Activated naive CD8-positive, alpha-beta T cell treated with anti-CD3 and anti-CD28 coated beads, Interleukin-2, amount 10 ng/mL, durations not matched to agents 7 days and 5 days (primary cell): ENCODE measurements at regions not wholly inside any gene's neighbourhood (a gene's known extent, or its start where the extent isn't known, plus 50 kb on each side); places are given as distances from the start of the nearest gene placed in this dataset.
"Not testable (repeated sequence)": the region's sequence is repeated elsewhere in the genome, so short reads cannot be mapped to it uniquely, and the experiment has no call there.

Experiments
- ATAC-seq: fragments of 150-1000 bp; cut with Tn5 transposase; one replicate; pipeline ENCODE4 v1.10.0; 2021; ENCODE audit warnings: low read depth, moderate library complexity
- POLR2A ChIA-PET: fragments of 350-600 bp; sonication (Branson Sonifier 250); formaldehyde crosslinking; loops from one replicate; lab custom pipeline; 2021; ENCODE audit warnings: antibody characterized with exemption; lab: Charles Lee
- DNase-seq: peaks from one replicate; pipeline ENCODE4 v3.0.0; 2021
- H3K27ac Mint-ChIP-seq: one replicate; pipeline ENCODE4 v1.8.0; 2022; ENCODE audit warnings: mild to moderate bottlenecking, mixed read lengths
- H3K27me3 Mint-ChIP-seq: one replicate; pipeline ENCODE4 v1.8.0; 2022; ENCODE audit warnings: mild to moderate bottlenecking, moderate library complexity, mixed read lengths
- H3K36me3 Mint-ChIP-seq: one replicate; pipeline ENCODE4 v1.8.0; 2021; ENCODE audit warnings: mild to moderate bottlenecking, mixed read lengths
- H3K4me1 Mint-ChIP-seq: one replicate; pipeline ENCODE4 v1.8.0; 2021; ENCODE audit warnings: mixed read lengths
- H3K4me3 Mint-ChIP-seq: one replicate; pipeline ENCODE4 v1.8.0; 2022; ENCODE audit warnings: mild to moderate bottlenecking, moderate library complexity, mixed read lengths
- H3K9me3 Mint-ChIP-seq: one replicate; pipeline ENCODE4 v1.8.0; 2021; ENCODE audit warnings: mixed read lengths

DNA sequence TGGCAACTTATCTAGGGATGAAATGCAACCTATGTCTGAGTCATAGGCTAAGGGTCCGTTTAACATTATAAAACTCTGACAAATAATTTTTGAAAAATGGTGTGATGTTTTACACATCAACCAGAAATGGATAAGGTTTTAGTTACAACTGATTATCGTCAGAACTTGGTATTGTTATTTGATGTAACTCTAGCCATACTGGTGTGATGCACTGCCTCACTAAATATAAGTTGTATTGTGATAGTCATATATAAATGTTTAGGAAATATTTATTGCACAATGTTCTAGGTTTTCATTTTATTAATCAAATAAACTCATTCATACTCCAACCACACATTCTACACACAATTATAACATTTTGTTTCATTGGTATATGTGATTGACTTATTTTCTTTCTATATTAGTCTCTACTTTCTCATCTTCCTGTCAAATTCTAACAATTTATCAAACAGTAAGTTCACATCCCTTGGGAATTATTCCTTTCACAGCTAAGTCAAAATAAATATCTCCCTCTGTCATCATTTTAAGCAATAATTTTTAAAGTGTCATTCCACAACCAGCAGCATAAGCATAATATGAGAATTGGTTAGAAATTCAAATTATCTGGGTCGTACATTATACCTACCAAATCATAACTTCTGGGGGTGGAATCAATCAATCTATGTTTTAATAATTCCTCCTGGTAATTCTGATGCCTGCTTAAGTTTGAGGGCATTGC is 873.9 kb downstream of the SLITRK1 start:
- Mint-ChIP-seq H3K9me3 (peaks cover 2% of the 10 kb centered on the region), H3K4me1 (no peaks in the 10 kb centered on the region), H3K27ac (no peak overlapping the region), H3K4me3 (no peak overlapping the region), H3K27me3 (no peaks in the 10 kb centered on the region), H3K36me3 (no peaks in the 10 kb centered on the region)
- ATAC-seq, result no peak
- POLR2A ChIA-PET, result no interaction called here
- DNase-seq, result no peak

DNA sequence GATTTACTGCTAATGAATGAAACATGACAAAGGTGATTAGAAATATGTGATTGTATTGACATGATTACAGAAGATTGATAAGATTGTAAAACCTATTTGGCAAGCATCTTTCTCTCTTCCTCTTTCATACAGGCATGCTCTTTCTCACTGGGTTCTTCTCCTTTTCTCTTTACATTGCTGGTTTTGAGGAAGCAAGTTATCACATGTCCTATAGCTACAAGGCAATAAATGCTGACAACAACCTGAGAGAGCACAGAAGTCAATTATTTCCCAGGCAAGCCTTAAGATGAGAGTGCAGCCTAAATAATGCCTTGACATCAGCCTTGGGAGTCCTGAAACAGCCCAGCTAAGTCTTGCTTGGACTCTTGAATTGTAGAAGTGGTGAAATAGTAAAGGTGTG is 875.0 kb downstream of the SLITRK1 start:
- no peak overlapping the region for H3K27ac Mint-ChIP-seq
- H3K36me3 Mint-ChIP-seq, result no peaks in the 10 kb centered on the region
- H3K4me3 Mint-ChIP-seq, result no peak overlapping the region
- ATAC-seq (no peak), DNase-seq (no peak)
- peaks cover 2% of the 10 kb centered on the region for H3K9me3 Mint-ChIP-seq
- no peaks in the 10 kb centered on the region for H3K27me3 Mint-ChIP-seq
- H3K4me1 Mint-ChIP-seq, result no peaks in the 10 kb centered on the region
- POLR2A ChIA-PET, result no interaction called here

DNA sequence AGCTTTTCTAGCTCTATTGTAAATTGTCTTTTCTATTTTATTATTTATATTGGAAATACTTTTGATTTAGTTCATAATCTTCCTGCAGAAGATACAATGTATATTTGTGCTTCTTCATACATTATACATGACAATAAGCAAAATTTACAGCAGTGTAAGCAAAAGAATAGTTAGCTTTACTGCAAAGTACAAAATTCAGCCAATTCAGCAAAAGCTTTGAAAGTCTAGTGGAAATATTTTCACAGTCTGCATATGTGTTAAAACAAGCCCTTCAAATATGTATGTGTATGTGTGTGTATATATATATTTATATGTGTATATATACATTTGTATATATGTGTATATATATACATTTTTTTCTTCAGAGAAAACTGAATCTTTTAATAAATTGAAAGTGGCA is 879.1 kb downstream of the SLITRK1 start:
- H3K4me1 Mint-ChIP-seq, result no peaks in the 10 kb centered on the region
- no peaks in the 10 kb centered on the region for H3K27me3 Mint-ChIP-seq
- ATAC-seq, result no peak
- H3K36me3 Mint-ChIP-seq, result no peaks in the 10 kb centered on the region
- H3K27ac Mint-ChIP-seq, result no peak overlapping the region
- DNase-seq, result no peak
- POLR2A ChIA-PET, result no interaction called here
- H3K9me3 Mint-ChIP-seq, result peaks cover 2% of the 10 kb centered on the region
- H3K4me3 Mint-ChIP-seq, result no peak overlapping the region

DNA sequence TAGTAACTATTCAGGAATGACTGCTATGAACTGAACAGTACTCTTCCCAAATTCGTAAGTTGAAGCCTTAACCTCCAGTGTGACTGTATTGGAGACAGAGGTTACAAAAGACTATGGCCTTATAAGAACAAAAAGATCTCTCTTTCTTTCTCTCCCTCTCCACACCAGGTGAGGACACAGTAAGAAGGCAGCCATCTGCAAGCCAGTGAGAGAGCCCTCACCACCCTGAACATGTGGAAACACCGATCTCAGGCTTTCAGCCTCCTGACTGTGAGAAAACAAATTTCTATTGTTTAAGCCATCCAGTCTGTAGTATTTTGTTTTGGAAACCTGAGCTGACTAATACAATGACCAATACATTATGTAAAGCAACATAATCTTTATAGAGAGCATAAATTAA is 888.9 kb downstream of the SLITRK1 start:
- DNase-seq, result no peak
- H3K4me3 Mint-ChIP-seq, result no peak overlapping the region
- H3K9me3 Mint-ChIP-seq, result no peaks in the 10 kb centered on the region
- no peak for ATAC-seq
- no peak overlapping the region for H3K27ac Mint-ChIP-seq
- POLR2A ChIA-PET, result no interaction called here
- no peaks in the 10 kb centered on the region for H3K4me1 Mint-ChIP-seq
- no peaks in the 10 kb centered on the region for H3K27me3 Mint-ChIP-seq
- H3K36me3 Mint-ChIP-seq, result no peaks in the 10 kb centered on the region

DNA sequence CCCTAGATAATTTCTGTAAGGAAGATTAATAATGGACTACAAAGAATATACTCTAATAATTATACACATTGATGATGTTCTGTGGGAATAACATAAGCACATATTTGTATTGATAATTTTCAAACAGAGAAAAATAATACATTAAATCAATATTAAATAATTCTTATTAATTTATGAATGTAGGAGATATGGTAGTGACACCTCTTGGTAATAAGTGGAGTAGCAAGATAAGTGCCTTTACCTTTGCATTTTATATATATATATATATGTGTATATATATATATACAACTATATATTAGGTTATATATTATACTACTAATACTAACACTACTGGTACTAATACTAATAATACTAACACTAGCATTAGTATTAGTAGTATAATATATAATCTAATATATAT is 905.8 kb downstream of the SLITRK1 start:
- DNase-seq (no peak), ATAC-seq (no peak)
- Mint-ChIP-seq H3K4me3 (no peak overlapping the region), H3K9me3 (peaks cover 3% of the 10 kb centered on the region), H3K4me1 (no peaks in the 10 kb centered on the region), H3K27ac (no peak overlapping the region), H3K27me3 (no peaks in the 10 kb centered on the region), H3K36me3 (no peaks in the 10 kb centered on the region)
- POLR2A ChIA-PET, result no interaction called here

DNA sequence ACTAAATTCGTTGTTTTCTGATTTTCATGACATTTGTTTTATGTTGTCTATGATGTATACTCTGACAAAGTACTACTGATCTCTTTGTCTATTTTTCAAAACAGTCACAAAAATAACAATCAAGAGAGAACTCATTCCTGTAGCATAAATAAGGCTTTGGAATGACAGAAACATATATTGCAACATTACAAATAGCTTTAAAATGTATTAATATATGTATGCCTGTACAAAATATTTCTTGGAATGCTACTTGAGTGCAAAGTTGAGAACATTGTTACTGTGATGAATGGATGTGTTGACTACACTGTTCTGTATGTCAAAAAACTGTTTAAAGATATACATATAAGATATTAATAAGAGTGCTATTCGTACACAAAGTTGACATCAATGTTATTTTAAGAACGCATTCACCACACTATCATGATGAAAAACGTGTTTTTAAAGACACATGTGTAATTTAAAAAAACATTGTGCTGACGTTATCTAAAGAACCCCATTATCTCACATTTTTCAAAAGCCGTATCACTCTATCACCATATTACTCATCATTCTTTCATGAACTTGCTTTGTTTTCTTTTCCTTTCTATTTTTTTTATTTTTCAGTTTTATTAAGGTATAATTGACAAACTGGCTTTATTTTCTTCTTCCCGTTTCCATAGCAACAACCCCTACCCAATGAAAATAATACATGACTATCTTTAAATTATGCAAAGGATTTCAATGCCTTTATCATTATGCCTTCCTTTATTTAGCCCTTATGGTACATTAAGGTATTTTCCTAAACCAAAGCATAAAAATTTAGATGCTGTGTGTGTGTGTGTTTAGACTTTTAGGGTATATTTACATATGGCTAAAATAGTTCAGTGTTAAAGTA is 918.8 kb downstream of the SLITRK1 start:
- Mint-ChIP-seq H3K27ac (no peak overlapping the region), H3K4me1 (no peaks in the 10 kb centered on the region), H3K9me3 (no peaks in the 10 kb centered on the region), H3K27me3 (no peaks in the 10 kb centered on the region), H3K4me3 (no peak overlapping the region), H3K36me3 (no peaks in the 10 kb centered on the region)
- no peak for DNase-seq
- POLR2A ChIA-PET, result no interaction called here
- no peak for ATAC-seq

DNA sequence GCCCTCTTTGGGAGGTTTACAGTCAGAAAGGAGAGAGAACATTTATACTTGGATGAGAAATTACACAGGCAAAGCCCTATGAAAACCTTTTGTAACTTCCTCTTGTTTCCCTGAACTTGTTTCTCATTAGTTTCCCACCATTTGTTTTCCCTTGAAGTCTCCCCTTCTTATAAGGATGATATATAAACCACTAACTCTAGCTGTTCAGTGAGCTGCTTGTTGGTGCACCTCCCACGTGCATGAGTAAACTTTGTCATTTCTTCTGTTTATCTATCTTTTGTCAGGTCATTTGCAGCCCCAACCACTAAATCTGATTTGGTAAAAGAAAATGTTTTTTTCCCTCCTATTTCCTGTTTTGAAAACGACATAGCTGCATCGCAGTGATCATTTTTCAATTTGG is 919.9 kb downstream of the SLITRK1 start:
- POLR2A ChIA-PET, result no interaction called here
- no peak for ATAC-seq
- no peak overlapping the region for H3K27ac Mint-ChIP-seq

DNA sequence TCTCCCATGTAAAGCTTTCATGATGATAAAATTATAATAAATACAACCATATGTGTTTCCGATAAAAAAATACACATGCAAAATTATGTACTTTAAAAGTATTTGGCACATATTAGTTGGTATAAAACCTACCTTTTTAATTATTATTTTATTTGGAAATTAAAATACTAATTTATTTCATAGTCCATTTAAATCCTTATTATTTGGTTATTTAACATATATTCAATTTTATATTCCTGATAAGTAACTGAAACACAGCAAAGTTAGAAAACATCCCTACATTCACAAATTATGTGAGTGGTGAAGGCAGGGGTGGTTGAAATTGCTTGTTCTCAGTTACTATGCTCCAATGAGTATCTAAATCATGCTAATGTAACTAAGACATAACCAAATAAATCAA is 920.5 kb downstream of the SLITRK1 start:
- no peak overlapping the region for H3K27ac Mint-ChIP-seq
- POLR2A ChIA-PET, result no interaction called here
- no peaks in the 10 kb centered on the region for H3K9me3 Mint-ChIP-seq

More for the DNA sequence above, 919.9 kb downstream of the SLITRK1 start:
- Mint-ChIP-seq H3K9me3 (no peaks in the 10 kb centered on the region), H3K27me3 (no peaks in the 10 kb centered on the region), H3K4me1 (no peaks in the 10 kb centered on the region), H3K4me3 (no peak overlapping the region), H3K36me3 (no peaks in the 10 kb centered on the region)
- DNase-seq, result no peak

DNA sequence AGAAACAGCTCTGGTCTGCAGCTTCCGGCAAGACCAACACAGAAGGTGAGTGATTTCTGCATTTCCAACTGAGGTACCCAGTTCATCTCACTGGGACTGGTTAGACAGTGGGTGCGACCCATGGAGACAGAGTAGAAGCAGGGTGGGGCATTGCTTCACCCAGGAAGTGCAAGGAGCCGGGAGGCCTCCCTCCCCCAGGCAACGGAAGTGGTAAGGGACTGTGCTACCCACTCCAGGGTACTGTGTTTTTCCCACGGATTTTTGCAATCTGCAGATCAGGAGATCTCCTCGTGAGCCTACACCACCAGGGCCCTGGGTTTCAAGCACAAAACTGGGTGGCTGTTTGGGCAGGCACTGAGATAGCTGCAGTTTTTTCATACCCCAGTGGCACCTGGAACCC is 929.9 kb downstream of the SLITRK1 start:
- H3K27me3 Mint-ChIP-seq, H3K4me1 Mint-ChIP-seq, H3K27ac Mint-ChIP-seq, ATAC-seq, H3K36me3 Mint-ChIP-seq, H3K9me3 Mint-ChIP-seq, POLR2A ChIA-PET, H3K4me3 Mint-ChIP-seq, DNase-seq: not testable (repeated sequence)

More for the DNA sequence above, 920.5 kb downstream of the SLITRK1 start:
- ATAC-seq (no peak), DNase-seq (no peak)
- no peak overlapping the region for H3K4me3 Mint-ChIP-seq
- no peaks in the 10 kb centered on the region for H3K27me3 Mint-ChIP-seq
- no peaks in the 10 kb centered on the region for H3K36me3 Mint-ChIP-seq
- no peaks in the 10 kb centered on the region for H3K4me1 Mint-ChIP-seq

DNA sequence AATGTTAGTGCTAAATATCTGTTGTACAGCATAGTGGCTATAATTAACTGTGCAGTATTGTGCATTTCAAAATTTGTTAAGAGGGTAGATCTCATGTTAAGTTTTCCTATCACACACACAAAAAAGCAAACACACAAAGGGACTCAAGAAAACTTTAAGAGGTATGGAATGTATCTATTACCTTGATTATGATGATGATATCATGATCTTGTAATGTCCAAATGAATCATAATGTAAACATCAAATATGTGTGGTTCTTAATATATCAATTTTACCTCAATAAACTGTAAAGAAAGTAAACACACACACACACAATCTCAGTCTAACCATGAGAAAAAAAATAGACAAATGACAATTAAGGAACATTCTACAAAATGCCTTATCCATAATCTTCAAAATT is 934.6 kb downstream of the SLITRK1 start:
- no peaks in the 10 kb centered on the region for H3K36me3 Mint-ChIP-seq
- H3K9me3 Mint-ChIP-seq, result no peaks in the 10 kb centered on the region
- POLR2A ChIA-PET, result no interaction called here
- DNase-seq, result no peak
- no peaks in the 10 kb centered on the region for H3K27me3 Mint-ChIP-seq
- ATAC-seq, result no peak
- no peak overlapping the region for H3K4me3 Mint-ChIP-seq
- H3K27ac Mint-ChIP-seq, result no peak overlapping the region
- no peaks in the 10 kb centered on the region for H3K4me1 Mint-ChIP-seq

DNA sequence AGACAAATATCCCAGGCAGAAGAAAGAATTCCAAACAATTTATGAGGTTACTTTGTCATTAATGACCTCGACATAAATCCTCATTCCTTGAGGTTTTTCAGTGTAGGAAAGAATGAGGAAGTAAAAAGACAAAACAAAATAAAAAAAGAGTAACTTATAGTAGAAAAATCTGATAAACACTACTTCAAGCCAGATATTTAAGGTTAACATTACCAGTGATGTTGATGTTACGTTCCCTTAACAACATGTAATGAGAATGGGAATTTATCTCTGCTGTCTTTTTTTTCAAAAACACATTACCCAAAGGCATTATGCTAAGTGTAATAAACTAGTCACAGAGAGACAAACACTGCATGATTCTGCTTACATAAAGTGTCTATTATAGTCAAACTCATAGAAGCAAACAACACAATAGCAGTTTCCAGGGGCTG is 935.1 kb downstream of the SLITRK1 start:
- Mint-ChIP-seq H3K4me3 (no peak overlapping the region), H3K4me1 (no peaks in the 10 kb centered on the region), H3K9me3 (no peaks in the 10 kb centered on the region), H3K36me3 (no peaks in the 10 kb centered on the region), H3K27me3 (no peaks in the 10 kb centered on the region), H3K27ac (no peak overlapping the region)
- ATAC-seq, result no peak
- POLR2A ChIA-PET, result no interaction called here
- DNase-seq, result no peak

DNA sequence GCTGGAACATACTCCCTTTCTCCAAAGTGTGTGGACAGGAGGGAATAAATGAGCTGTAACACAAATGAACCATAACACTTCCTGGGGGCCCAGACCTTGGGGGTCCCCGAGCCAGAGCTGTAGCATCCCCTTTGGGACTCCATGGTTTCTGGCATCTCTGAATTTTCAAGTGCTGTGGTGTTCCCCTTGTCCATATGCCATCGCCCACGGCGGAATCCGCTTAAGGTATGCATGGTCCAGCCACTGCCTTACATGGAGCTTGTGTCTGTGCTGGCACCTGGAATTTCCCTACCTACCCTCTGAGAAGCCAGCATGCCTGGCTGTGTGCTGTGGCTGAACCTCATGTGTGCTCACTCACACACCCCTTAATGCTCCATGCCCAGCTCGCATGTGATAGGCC is 943.6 kb downstream of the SLITRK1 start:
- no peak for ATAC-seq
- H3K9me3 Mint-ChIP-seq, result peaks cover 2% of the 10 kb centered on the region
- H3K27ac Mint-ChIP-seq, result no peak overlapping the region
- H3K4me3 Mint-ChIP-seq, result no peak overlapping the region
- POLR2A ChIA-PET, result no interaction called here
- H3K27me3 Mint-ChIP-seq, result no peaks in the 10 kb centered on the region
- no peaks in the 10 kb centered on the region for H3K4me1 Mint-ChIP-seq
- H3K36me3 Mint-ChIP-seq, result no peaks in the 10 kb centered on the region
- no peak for DNase-seq

DNA sequence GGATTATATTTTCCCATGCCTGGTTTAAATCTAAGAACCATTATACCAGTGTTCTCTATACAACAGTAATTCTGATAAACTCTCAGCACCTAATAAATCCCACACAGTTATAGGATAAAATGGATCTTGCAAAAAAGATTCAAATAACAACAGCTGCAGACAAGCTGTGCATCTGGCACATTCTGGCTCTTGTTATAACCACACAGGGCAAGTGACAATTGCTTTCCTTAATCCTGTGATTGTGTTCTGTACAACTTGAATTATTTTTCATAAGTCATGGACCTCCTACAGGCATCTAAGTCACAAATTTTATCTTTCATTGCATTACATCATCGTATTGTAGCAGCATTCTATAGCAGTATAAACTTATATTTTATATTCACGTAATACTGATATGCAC is 948.3 kb downstream of the SLITRK1 start:
- Mint-ChIP-seq H3K27ac (no peak overlapping the region), H3K4me3 (no peak overlapping the region), H3K9me3 (peaks cover 2% of the 10 kb centered on the region), H3K27me3 (no peaks in the 10 kb centered on the region), H3K36me3 (no peaks in the 10 kb centered on the region), H3K4me1 (no peaks in the 10 kb centered on the region)
- no peak for ATAC-seq
- POLR2A ChIA-PET, result no interaction called here
- no peak for DNase-seq

DNA sequence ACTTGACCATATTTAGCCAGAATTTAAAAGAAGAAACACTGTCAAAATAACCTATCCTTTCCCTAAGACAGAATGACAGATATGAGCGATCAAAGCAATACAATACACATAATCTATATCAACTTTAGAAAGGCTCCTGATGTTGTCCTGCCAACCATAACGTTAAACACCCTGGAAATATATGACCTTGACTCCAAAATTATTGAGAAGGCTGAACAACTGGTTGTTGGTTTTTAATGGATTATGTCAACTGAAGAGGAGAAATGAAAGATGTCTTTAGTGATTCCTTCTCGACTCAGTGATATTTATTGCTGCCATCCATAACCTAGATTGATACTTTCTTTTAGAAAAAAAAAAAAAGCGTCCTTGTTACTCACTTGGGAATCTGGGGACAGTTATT is 957.2 kb downstream of the SLITRK1 start:
- no peaks in the 10 kb centered on the region for H3K27me3 Mint-ChIP-seq
- DNase-seq (no peak), ATAC-seq (no peak)
- no peaks in the 10 kb centered on the region for H3K9me3 Mint-ChIP-seq
- no peaks in the 10 kb centered on the region for H3K4me1 Mint-ChIP-seq
- H3K27ac Mint-ChIP-seq, result no peak overlapping the region
- POLR2A ChIA-PET, result no interaction called here
- no peaks in the 10 kb centered on the region for H3K36me3 Mint-ChIP-seq
- no peak overlapping the region for H3K4me3 Mint-ChIP-seq
